ENCODE measurements at regions not wholly inside any gene's neighbourhood (a gene's known extent, or its start where the extent isn't known, plus 50 kb on each side); places are given as distances from the start of the nearest gene placed in this dataset.

DNA sequence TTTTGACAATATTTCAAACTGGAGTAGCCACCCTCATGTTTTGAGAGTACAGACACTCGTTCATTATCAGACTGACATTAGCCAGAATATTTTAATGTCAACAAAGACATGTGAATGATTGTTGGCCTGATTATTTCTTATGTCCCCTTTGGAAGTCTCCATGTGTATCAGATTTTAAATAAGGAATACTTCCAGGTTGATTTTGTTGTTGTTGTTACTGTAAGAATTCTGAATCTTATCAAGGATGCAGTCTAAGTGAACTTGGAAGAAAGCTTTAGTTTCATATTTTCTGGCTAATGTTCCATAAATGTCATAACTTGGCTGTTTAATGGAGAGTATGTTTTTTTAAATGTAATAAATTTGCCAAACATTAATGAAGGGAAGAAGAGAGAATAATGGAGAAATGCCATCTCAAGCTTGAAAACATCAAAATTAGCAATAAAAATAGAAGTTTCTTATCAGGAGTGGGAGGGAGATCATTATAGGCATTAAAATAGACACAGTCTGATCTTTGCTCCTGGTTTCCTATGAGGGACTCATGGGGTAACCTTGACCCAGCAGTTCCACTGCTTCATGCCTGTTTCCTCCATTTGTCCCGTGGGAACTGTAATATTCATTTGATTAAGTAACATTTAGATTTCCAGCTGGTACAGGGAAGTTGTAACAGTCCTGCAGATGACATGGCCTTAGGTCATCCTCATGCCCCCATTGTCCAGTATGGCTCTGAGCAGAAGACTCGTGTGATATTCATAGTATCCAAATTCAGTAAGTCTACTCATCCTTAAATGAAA, 122.4 kb upstream of the KIAA1217 start:
- TF ChIP-seq CBX3 (IDR thresholded peaks at IDR 0.05; ENCODE audit: low read depth) (no peak), POLR2A (IDR thresholded peaks at IDR 0.05; ENCODE audit: borderline replicate concordance, extremely low read depth, insufficient read depth, insufficient read length) (no peak), SRF (IDR thresholded peaks at IDR 0.05; ENCODE audit: low read depth) (no peak), SP1 (IDR thresholded peaks at IDR 0.05; ENCODE audit: low read depth) (no peak), RAD21 (IDR thresholded peaks at IDR 0.05; ENCODE audit: low read depth) (no peak), ZFX (IDR thresholded peaks at IDR 0.05) (no peak)
- TF ChIP-seq, protein P1, sequence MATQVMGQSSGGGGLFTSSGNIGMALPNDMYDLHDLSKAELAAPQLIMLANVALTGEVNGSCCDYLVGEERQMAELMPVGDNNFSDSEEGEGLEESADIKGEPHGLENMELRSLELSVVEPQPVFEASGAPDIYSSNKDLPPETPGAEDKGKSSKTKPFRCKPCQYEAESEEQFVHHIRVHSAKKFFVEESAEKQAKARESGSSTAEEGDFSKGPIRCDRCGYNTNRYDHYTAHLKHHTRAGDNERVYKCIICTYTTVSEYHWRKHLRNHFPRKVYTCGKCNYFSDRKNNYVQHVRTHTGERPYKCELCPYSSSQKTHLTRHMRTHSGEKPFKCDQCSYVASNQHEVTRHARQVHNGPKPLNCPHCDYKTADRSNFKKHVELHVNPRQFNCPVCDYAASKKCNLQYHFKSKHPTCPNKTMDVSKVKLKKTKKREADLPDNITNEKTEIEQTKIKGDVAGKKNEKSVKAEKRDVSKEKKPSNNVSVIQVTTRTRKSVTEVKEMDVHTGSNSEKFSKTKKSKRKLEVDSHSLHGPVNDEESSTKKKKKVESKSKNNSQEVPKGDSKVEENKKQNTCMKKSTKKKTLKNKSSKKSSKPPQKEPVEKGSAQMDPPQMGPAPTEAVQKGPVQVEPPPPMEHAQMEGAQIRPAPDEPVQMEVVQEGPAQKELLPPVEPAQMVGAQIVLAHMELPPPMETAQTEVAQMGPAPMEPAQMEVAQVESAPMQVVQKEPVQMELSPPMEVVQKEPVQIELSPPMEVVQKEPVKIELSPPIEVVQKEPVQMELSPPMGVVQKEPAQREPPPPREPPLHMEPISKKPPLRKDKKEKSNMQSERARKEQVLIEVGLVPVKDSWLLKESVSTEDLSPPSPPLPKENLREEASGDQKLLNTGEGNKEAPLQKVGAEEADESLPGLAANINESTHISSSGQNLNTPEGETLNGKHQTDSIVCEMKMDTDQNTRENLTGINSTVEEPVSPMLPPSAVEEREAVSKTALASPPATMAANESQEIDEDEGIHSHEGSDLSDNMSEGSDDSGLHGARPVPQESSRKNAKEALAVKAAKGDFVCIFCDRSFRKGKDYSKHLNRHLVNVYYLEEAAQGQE (IDR thresholded peaks at IDR 0.05; ENCODE audit: low read depth): no peak
- TF ChIP-seq, protein P2, sequence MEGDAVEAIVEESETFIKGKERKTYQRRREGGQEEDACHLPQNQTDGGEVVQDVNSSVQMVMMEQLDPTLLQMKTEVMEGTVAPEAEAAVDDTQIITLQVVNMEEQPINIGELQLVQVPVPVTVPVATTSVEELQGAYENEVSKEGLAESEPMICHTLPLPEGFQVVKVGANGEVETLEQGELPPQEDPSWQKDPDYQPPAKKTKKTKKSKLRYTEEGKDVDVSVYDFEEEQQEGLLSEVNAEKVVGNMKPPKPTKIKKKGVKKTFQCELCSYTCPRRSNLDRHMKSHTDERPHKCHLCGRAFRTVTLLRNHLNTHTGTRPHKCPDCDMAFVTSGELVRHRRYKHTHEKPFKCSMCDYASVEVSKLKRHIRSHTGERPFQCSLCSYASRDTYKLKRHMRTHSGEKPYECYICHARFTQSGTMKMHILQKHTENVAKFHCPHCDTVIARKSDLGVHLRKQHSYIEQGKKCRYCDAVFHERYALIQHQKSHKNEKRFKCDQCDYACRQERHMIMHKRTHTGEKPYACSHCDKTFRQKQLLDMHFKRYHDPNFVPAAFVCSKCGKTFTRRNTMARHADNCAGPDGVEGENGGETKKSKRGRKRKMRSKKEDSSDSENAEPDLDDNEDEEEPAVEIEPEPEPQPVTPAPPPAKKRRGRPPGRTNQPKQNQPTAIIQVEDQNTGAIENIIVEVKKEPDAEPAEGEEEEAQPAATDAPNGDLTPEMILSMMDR (IDR thresholded peaks at IDR 0.05 in 2 of 3, conservative IDR thresholded peaks at IDR 0.05 in 1 of 3; ENCODE audit: borderline replicate concordance in 1 of 3, insufficient read depth in 1 of 3, low read depth in 2 of 3, low read length in 2 of 3): no peak
